Panc1 (cell line): ENCODE measurements at regions not wholly inside any gene's neighbourhood (a gene's known extent, or its start where the extent isn't known, plus 50 kb on each side); places are given as distances from the start of the nearest gene placed in this dataset.

Source experiments
- ATAC-seq: fragments of 200-7000 bp; cut with Tn5 transposase; 2 replicates; pipeline ENCODE4 v1.9.1; 2020; ENCODE audit warnings: mild to moderate bottlenecking, moderate library complexity
- BruUV-seq: library from RNA; stranded (reverse); fragments of 400-500 nt; replicated peaks from 2 replicates; lab custom pipeline; 2021; lab: Mats Ljungman, UMichigan
- CTCF ChIA-PET: fragments of 300-600 bp; sonication (Branson Sonifier 250); formaldehyde crosslinking; loops from one replicate; lab custom pipeline; 2022; ENCODE audit warnings: antibody characterized with exemption; lab: Charles Lee
- POLR2A ChIA-PET: fragments of 300-600 bp; sonication (Branson Sonifier 250); formaldehyde crosslinking; loops from one replicate; lab custom pipeline; 2022; ENCODE audit warnings: antibody characterized with exemption; lab: Charles Lee
- DNase-seq: peaks from one replicate; pipeline ENCODE4 v3.0.0-alpha.2; 2010; ENCODE audit warnings: low read depth, low spot score
- H3K27ac ChIP-seq: 2 replicates; pipeline ENCODE4 v1.5.1; 2011; ENCODE audit warnings: mild to moderate bottlenecking, low read length, inconsistent platforms
- H3K27me3 ChIP-seq: fragments of 200-500 bp; sonication (Bioruptor generic); 2 replicates; pipeline ENCODE4 v1.6.0; 2014; ENCODE audit warnings: low read length, inconsistent platforms; ENCODE audit not compliant: control insufficient read depth, insufficient read depth
- H3K36me3 ChIP-seq: fragments of 200-500 bp; sonication (Bioruptor generic); 2 replicates; pipeline ENCODE4 v1.5.1; 2014; ENCODE audit warnings: inconsistent platforms, mild to moderate bottlenecking, low read length, moderate library complexity; ENCODE audit not compliant: control insufficient read depth, insufficient read depth
- H3K4me1 ChIP-seq: 2 replicates; pipeline ENCODE4 v1.5.1; 2011; ENCODE audit warnings: inconsistent platforms, mild to moderate bottlenecking, low read length, moderate library complexity; ENCODE audit not compliant: control insufficient read depth, insufficient read depth
- H3K4me3 ChIP-seq, 2 experiments: 2 replicates each; pipeline ENCODE4 v1.5.1; 2011 to 2012; ENCODE audit warnings: low read depth in 2 of 2, low read length in 2 of 2, mild to moderate bottlenecking in 2 of 2, inconsistent platforms in 1 of 2, moderate library complexity in 1 of 2
- H3K9me3 ChIP-seq: fragments of 200-500 bp; sonication (Bioruptor generic); 2 replicates; pipeline ENCODE4 v1.5.1; 2014; ENCODE audit warnings: low read depth, mild to moderate bottlenecking, inconsistent platforms, low read length, moderate library complexity; ENCODE audit not compliant: control insufficient read depth, insufficient read depth
- POLR2AphosphoS5 ChIP-seq: IDR thresholded peaks from 2 replicates; pipeline ENCODE4 v1.6.1; 2012; ENCODE audit warnings: mild to moderate bottlenecking, low read depth, low read length, moderate library complexity
- SIN3A ChIP-seq: IDR thresholded peaks from 2 replicates; pipeline ENCODE4 v1.6.1; 2012; ENCODE audit warnings: low read depth, mild to moderate bottlenecking, low read length, moderate library complexity, borderline replicate concordance; ENCODE audit not compliant: insufficient read depth
- TCF7L2 ChIP-seq: IDR thresholded peaks from 2 replicates; pipeline ENCODE4 v1.6.1; 2011; ENCODE audit warnings: mild to moderate bottlenecking, low read depth, low read length, inconsistent platforms
- in situ Hi-C: cut with HindIII; loops from 2 replicates; pipeline ENCODE4 v1.10.0; 2016; ENCODE audit warnings: low sequenced_read_pairs, low pct_unique_long_range_greater_than_20kb
- intact Hi-C: fragments of 100-400 bp; cut with micrococcal nuclease; formaldehyde crosslinking; loops from one replicate; pipeline ENCODE4 v1.10.0; 2022; ENCODE audit not compliant: unreplicated experiment
- TF ChIP-seq, protein P1 (sequence below), 2 experiments: IDR thresholded peaks; 2 replicates each; pipeline ENCODE4 v1.6.1; 2011 to 2012; ENCODE audit warnings: low read depth in 2 of 2, control low read depth in 1 of 2, low read length in 1 of 2, mild to moderate bottlenecking in 1 of 2, moderate library complexity in 1 of 2; ENCODE audit not compliant: insufficient read depth in 1 of 2
- TF ChIP-seq, protein P2 (sequence below): fragments of 450-650 bp; IDR thresholded peaks from 2 replicates; pipeline ENCODE4 v1.5.1; 2017; ENCODE audit warnings: mild to moderate bottlenecking

DNA sequence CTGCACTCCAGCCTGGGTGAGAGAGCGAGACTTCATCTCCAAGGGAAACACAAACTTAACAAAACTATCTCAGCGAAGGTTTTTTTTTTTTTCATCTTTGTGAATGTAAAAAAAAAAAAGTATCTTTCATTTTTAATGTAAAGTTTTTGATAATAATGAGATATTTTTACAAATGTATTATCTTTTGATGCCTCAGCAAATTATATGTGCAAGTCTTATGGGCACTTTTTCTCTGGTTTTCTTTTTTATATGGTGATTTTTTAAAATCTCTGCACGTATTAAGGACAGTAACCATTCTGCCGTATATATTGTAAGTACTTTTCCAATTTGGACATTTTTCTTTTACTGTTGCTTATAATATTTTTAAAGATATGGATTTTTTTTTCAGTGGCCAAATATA, 76.8 kb downstream of the MAFB start:
- TF ChIP-seq TCF7L2 (no peak), POLR2AphosphoS5 (no peak)
- no peaks in the 10 kb centered on the region for H3K4me1 ChIP-seq
- ChIA-PET POLR2A (no interaction called here), CTCF (no interaction called here)
- in situ Hi-C loops (no loop called here), intact Hi-C loops (no loop called here)
- ATAC-seq (no peak), DNase-seq (no peak)
- H3K4me3 ChIP-seq = no peak overlapping the region
- H3K27ac ChIP-seq = no peak overlapping the region
- 0 out of 2 replicates have a peak, but pooled peaks cover 2% of the 10 kb centered on the region for H3K27me3 ChIP-seq
- no TSS peak for BruUV-seq
- H3K9me3 ChIP-seq = no peaks in the 10 kb centered on the region
- H3K36me3 ChIP-seq = no peaks in the 10 kb centered on the region

DNA sequence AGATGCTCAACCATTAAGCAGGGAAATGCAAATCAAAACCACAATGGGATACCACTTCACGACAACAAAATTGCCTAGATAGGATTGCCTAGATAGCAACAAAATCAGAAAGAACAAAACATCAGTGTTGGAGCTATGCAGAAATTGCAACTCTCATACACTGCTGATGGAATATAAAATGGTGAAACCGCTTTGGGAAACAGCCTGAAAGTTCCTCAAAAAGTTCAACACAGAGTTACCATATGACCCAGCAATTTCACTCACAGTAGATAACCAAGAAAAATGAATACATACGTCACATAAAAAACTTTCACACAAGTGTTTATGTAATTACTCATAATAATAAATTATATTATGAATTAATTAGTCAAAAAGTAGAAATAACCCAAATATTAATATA, 78.3 kb downstream of the MAFB start:
- in situ Hi-C loops (no loop called here), intact Hi-C loops (no loop called here)
- Histone ChIP-seq H3K9me3 (no peaks in the 10 kb centered on the region), H3K27ac (no peak overlapping the region), H3K36me3 (no peaks in the 10 kb centered on the region), H3K4me1 (no peaks in the 10 kb centered on the region), H3K27me3 (0 out of 2 replicates have a peak, but pooled peaks cover 2% of the 10 kb centered on the region), H3K4me3 (no peak overlapping the region)
- DNase-seq = no peak
- TF ChIP-seq, protein P1, sequence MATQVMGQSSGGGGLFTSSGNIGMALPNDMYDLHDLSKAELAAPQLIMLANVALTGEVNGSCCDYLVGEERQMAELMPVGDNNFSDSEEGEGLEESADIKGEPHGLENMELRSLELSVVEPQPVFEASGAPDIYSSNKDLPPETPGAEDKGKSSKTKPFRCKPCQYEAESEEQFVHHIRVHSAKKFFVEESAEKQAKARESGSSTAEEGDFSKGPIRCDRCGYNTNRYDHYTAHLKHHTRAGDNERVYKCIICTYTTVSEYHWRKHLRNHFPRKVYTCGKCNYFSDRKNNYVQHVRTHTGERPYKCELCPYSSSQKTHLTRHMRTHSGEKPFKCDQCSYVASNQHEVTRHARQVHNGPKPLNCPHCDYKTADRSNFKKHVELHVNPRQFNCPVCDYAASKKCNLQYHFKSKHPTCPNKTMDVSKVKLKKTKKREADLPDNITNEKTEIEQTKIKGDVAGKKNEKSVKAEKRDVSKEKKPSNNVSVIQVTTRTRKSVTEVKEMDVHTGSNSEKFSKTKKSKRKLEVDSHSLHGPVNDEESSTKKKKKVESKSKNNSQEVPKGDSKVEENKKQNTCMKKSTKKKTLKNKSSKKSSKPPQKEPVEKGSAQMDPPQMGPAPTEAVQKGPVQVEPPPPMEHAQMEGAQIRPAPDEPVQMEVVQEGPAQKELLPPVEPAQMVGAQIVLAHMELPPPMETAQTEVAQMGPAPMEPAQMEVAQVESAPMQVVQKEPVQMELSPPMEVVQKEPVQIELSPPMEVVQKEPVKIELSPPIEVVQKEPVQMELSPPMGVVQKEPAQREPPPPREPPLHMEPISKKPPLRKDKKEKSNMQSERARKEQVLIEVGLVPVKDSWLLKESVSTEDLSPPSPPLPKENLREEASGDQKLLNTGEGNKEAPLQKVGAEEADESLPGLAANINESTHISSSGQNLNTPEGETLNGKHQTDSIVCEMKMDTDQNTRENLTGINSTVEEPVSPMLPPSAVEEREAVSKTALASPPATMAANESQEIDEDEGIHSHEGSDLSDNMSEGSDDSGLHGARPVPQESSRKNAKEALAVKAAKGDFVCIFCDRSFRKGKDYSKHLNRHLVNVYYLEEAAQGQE (IDR thresholded peaks at IDR 0.05; ENCODE audit: insufficient read depth in 1 of 2, low read depth in 2 of 2, low read length in 1 of 2) = no peak
- TF ChIP-seq, protein P2, sequence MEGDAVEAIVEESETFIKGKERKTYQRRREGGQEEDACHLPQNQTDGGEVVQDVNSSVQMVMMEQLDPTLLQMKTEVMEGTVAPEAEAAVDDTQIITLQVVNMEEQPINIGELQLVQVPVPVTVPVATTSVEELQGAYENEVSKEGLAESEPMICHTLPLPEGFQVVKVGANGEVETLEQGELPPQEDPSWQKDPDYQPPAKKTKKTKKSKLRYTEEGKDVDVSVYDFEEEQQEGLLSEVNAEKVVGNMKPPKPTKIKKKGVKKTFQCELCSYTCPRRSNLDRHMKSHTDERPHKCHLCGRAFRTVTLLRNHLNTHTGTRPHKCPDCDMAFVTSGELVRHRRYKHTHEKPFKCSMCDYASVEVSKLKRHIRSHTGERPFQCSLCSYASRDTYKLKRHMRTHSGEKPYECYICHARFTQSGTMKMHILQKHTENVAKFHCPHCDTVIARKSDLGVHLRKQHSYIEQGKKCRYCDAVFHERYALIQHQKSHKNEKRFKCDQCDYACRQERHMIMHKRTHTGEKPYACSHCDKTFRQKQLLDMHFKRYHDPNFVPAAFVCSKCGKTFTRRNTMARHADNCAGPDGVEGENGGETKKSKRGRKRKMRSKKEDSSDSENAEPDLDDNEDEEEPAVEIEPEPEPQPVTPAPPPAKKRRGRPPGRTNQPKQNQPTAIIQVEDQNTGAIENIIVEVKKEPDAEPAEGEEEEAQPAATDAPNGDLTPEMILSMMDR = no peak
- TF ChIP-seq POLR2AphosphoS5 = no peak
- no peak for TF ChIP-seq TCF7L2
- BruUV-seq = no TSS peak
- ATAC-seq = no peak
- ChIA-PET POLR2A (no interaction called here), CTCF (no interaction called here)

DNA sequence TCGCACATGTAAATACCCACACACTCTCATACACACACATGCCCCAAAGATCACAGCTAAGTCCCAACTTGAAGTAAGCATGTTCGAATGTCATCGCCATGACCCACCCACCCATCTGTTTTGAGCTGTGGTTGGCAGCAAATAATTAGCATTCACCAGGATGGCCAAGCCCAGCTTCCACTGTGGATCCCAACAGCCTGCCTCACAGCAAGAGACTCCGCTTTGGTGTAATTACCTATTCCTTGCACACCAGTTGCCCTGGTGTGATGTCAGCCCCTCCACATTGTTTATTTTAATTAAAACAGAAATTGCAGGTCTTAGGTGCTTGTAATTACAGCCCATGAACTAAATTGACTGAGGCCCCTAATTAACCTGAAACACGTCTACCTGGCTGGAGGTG, 81.1 kb downstream of the MAFB start:
- no peak for TF ChIP-seq TCF7L2
- no peak for TF ChIP-seq POLR2AphosphoS5
- TF ChIP-seq, protein P1 (IDR thresholded peaks at IDR 0.05; ENCODE audit: insufficient read depth in 1 of 2, low read depth in 2 of 2, low read length in 1 of 2) = no peak
- TF ChIP-seq, protein P2 = no peak
- no peak for TF ChIP-seq SIN3A
- Histone ChIP-seq H3K27me3 (no peaks in the 10 kb centered on the region), H3K4me3 (no peak overlapping the region), H3K27ac (no peak overlapping the region), H3K36me3 (no peaks in the 10 kb centered on the region), H3K4me1 (no peaks in the 10 kb centered on the region), H3K9me3 (no peaks in the 10 kb centered on the region)
- intact Hi-C loops (no loop called here), in situ Hi-C loops (no loop called here)
- no TSS peak for BruUV-seq
- ATAC-seq (no peak), DNase-seq (no peak)
- POLR2A ChIA-PET = no interaction called here
- CTCF ChIA-PET = no interaction called here
